ENCODE measurements at regions not wholly inside any gene's neighbourhood (a gene's known extent, or its start where the extent isn't known, plus 50 kb on each side); places are given as distances from the start of the nearest gene placed in this dataset.
A peak's percentile ranks its signal among the peaks of the same experiment; 100 is the strongest.
"Not testable (repeated sequence)": the region's sequence is repeated elsewhere in the genome, so short reads cannot be mapped to it uniquely, and the experiment has no call there.

DNA sequence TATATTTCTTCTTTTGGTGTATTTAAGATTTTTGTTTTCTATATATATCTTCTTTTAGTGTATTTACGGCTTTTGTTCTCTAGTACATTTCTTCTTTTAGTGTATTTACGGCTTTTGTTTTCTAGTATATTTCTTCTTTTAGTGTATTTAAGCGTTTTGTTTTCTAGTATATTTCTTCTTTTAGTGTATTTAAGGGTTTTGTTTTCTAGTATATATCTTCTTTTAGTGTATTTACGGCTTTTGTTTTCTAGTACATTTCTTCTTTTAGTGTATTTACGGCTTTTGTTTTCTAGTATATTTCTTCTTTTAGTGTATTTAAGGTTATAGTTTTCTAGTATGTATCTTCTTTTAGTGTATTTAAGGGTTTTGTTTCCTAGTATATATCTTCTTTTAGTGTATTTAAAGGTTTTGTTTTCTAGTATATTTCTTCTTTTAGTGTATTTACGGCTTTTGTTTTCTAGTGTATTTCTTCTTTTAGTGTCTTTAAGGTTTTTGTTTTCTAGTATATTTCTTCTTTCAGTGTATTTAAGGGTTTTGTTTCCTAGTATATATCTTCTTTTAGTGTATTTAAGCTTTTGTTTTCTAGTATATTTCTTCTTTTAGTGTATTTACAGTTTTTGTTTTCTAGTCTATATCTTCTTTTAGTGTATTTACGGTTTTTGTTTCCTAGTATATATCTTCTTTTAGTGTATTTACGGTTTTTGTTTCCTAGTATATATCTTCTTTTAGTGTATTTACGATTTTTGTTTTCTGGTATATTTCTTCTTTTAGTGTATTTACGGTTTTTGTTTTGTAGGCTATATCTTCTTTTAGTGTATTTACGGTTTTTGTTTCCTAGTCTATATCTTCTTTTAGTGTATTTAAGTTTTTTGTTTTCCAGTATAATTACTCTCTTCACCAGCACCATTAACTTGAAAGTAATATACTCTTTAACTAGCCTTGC, 249.4 kb downstream of the SHOX start:
- DNase-seq = not testable (repeated sequence)

DNA sequence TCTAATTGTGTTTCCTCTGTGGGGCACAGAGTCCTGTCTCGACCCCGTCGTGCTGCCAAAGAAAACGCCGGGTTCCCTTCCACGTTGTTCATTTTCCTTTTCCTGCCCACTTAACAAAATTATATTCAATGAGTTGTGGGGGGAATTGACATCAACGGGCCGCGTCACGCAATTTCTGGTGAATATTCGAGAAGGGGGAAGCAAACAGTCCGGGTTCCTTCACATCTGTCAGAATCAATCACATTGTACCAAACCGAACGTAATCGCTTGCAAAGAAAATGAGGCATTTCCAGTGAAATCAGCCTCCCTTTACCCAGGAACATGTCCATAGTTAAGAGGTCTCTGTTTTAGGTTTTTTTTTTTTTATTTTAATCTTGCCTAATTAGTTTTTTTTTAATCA, 243.5 kb downstream of the SHOX start:
- DNase-seq = no peak

DNA sequence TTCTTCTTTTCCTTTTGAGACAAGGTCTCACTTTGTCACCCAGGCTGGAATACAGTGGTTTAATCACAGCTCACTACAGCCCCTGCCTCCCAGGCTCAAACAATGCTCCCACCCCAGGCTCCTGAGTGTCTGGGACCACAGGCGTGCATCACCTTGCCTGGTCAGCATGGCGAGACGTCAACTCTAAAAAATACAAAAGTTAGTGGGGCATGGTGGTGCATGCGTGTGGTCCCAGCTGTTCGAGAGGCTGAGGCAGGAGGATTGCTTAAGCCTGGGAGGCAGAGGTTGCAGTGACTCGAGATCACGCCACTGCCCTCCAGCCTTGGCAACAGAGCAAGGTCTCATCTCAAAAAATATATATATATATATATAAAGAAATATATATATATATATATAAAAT, 242.4 kb downstream of the SHOX start:
- DNase-seq = no peak

GRCh38 chrX:872090-872489, 241.5 kb downstream of the SHOX start:
- no peak for DNase-seq

GRCh38 chrX:871626-872025, 241.0 kb downstream of the SHOX start:
- no peak for DNase-seq

GRCh38 chrX:867966-868647, 237.5 kb downstream of the SHOX start:
- DNase-seq = no peak

DNA sequence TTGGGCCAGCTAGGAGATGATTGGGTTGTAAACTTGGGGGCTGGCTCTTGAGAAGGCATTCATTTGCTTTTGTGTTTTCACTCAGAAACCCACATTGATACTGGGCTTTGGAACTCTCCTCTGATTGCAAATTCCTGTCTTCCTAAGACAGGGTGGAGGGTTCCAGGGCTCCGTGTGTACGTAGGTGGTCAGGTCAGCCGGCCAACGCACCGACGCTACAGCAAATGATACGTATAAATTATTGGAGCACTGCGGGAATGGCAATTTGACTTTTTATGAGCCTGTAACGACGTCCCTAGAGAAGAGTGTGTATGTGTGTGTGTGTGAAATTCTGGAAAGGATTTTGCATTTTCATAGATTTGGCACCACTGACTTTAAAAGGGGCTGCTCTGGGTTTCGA, 236.9 kb downstream of the SHOX start:
- no peak for DNase-seq

- peak; percentile 44 for DNase-seq
These were observed 235.9 kb downstream of the SHOX start for GRCh38 chrX:866441-866990.

GRCh38 chrX:865422-865821, 234.8 kb downstream of the SHOX start:
- DNase-seq = no peak

DNA sequence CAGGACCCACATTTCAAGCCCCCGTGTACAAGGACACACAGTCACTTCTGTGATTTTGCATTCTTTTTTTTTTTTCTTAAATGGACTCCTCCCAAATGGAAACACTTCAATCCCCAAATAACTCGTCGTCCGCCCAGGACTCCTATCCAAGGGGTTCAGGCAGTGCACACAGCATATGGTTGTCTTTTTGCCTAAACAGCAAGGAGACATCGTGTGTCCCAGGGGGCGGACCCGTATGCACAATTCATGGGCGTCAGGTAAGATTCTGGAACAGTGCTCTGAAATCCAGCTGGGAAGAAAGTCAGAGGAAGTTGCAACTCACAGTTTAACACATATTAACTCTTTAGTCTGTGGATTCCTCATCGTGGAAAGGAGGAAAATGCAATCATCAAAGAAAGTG, 231.3 kb downstream of the SHOX start:
- no peak for DNase-seq

- DNase-seq = no peak
These were observed 230.8 kb downstream of the SHOX start for GRCh38 chrX:861340-861890.

DNA sequence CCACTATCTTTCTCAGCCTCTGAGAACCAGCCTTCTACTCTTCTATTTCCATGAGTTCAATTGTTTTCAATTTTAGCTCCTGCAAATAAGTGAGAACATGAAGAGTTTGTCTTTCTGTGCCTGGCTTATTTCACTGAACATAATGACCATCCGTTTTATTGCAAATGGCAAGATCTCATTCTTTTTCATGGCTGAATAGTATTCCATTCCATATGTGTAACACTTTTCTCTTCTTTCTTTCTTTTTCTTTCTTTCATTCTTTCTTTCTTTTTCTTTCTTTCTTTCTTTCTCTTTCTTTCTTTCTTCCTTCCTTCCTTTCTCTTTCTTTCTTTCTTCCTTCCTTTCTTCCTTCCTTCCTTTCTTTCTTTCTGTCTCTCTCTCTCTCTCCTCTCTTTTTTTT, 228.7 kb downstream of the SHOX start:
- no peak for DNase-seq

DNA sequence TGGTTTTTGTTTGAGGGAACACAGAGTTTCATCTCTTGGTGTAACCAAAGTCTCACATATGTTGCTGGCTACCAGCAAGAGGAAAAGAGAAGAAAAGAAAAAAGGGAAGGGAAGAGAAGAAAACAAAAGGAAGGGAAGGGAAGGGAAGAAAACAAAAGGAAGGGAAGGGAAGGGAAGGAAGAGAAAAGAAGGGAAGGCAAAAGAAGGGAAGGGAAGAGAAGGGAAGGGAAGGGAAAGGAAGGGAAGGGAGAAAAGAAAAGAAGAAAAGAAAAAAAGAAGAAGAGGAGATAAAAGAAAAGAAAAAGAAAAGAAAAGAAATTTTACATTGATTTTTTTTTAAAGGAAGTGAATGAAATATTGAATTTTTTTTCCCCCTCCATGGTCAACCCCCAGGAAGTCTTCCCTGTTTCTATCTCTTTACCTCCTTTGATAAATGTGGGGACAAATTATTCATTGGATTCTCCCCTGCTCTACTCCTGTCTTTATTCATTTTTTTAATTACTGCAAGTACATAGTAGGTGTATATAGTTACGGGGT, 228.0 kb downstream of the SHOX start:
- no peak for DNase-seq

GRCh38 chrX:857376-857775, 226.8 kb downstream of the SHOX start:
- no peak for DNase-seq

DNA sequence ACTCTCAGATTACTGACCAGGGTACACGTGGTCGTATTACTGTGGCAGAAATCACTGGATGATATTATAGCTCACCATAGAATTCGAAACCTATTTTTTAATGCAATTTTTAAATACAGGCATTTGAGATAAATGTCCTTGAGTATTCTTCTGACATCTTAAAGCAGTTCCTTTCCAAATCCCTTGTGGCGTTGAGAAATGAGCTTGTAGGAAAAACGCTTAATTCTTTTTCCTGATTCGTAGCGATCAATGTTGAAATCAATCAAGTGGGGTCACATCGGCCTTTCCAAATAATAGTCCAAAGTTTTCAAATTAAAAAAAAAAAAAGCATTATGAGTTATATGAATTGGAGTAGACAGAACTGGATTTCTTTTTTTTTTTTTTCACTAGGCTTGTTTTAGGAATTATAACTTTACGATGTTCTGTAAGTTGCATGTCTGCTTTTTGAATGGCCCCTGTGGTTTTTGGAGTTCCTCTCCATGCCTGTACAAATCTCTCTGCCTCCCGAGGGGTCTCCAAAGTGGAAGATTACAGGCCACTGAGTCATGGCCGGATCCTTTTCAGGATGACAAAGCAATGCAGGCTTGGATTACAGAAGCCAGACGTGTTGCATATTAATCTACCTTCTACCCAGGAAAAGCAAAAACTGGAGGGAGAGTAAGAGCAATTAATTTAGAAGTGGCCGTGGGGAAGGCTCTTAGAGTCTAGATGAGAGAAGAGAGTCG, 226.1 kb downstream of the SHOX start:
- no peak for DNase-seq

- DNase-seq = no peak
These were observed 222.7 kb downstream of the SHOX start for GRCh38 chrX:853304-853703.

- DNase-seq = no peak
These were observed 219.9 kb downstream of the SHOX start for GRCh38 chrX:850471-850916.

GRCh38 chrX:848386-848785, 217.8 kb downstream of the SHOX start:
- DNase-seq = peak; percentile 25

DNA sequence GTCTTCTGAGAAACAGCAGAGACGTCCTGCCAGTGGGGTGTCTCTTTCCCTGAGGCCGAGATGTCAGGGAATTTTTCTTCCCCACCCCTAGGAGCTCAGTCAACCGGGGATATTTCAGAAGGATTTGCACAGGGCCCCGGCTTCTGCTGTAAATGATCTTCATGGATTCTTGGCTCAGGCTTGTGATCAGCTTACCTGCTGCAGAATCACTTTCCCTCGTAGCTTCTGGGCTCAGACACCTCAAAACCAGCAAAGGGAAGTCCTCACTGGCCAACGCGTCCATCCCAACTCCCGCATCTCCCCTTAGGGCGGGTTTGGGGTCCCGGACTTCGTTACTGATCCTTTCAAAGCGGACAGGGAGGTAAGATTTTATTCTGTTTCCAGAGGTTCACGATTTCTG, 212.7 kb downstream of the SHOX start:
- DNase-seq = no peak

DNA sequence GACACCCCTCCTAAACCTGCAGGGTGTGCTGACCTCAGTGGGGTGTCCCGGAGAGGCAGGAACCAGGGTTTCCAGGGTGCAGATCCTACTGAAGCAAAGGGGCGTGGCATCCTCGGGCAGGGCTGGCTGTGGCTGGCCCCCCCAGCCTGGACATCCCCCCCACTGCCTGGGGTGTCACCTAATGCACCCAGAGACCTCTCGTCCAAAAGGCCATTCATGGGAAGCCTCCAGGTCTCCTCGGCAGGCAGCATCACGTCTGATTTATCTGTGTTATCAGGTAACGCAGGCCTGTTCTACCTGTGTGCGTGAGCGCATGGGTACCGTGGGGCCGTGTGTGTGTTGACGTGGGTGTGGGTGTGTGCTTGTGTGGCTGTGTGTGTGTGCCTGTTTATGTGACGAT, 210.0 kb downstream of the SHOX start:
- no peak for DNase-seq

DNA sequence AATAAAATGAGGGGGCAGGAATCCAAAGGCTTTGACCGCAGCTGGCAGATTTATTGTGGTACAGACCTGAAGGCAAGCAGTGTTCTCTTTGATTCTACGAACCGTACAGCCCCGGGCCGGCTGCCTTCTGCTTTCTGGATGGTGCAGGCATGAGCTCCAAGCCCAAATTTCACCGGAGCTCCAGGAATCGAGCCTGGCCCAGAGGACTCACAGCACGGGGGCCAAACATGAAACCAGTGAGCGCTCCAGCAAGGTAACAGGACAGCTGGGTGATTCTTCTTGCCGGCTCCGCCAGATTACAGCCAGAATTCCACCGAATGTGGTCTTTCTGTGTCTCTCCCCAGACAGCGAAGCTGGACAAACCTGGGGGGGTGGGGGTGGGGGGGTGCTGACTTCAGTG, 208.1 kb downstream of the SHOX start:
- DNase-seq = not testable (repeated sequence)

DNA sequence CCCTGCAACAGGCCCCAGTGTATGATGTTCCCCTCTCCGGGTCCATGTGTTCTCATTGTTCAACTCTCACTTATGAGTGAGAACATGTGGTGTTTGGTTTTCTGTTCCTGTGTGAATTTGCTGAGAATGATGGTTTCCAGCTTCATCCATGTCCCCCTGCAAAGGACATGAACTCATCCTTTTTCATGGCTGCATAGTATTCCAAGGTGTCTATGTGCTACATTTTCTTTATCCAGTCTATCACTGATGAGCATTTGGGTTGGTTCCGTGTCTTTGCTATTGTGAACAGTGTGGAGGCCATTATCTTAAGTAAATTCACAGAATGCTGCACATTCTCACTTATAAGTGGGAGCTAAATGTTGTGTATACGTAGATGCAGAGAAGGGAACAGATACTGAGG, 205.3 kb downstream of the SHOX start:
- DNase-seq = not testable (repeated sequence)

DNA sequence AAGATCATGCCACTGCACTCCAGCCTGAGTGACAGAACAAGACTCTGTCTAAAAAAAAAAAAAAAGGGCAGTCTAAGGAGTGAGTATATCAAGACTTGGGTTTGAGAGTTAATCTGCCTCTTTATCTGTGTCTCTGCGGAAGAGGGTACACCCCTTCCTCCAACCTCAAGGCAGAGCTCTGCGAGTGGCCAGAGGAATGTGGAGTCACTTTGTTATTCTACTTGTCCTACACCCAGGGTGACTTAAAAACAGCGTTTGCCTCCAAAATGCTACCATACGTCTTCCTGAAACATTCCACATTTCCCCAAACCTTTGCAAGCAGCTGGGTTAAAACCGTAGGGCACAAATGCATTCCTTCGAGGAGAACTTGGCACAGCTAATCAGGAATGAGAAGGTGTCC, 199.9 kb downstream of the SHOX start:
- DNase-seq = no peak

All from right hindlimb (tissue), 1 donor.